A549 (cell line): ENCODE measurements at regions not wholly inside any gene's neighbourhood (a gene's known extent, or its start where the extent isn't known, plus 50 kb on each side); places are given as distances from the start of the nearest gene placed in this dataset.

Experiments used
- ATAC-seq, 2 experiments: fragments of 200-7000 bp in 1 of 2; fragments of >200 bp in 1 of 2; cut with Nextera tagmentation in 1 of 2; cut with Tn5 transposase in 1 of 2; 3 replicates each; pipeline versions ENCODE4 v1.8.0 to v1.9.1; 2018 to 2020; ENCODE audit warnings: mild to moderate bottlenecking in 1 of 2, moderate library complexity in 1 of 2
- CTCF ChIA-PET: fragments of 300-600 bp; sonication (Branson Sonifier 250); formaldehyde crosslinking; extraction: SDS; loops from one replicate; lab custom pipeline; 2021; ENCODE audit warnings: antibody characterized with exemption, inconsistent platforms; lab: Yijun Ruan, JAX
- POLR2A ChIA-PET: fragments of 350-600 bp; formaldehyde crosslinking; extraction: SDS; loops from one replicate; lab custom pipeline; 2021; ENCODE audit warnings: antibody characterized with exemption, inconsistent platforms; lab: Yijun Ruan, JAX
- DNase-seq, 2 experiments: peaks; one replicate each; pipeline versions ENCODE4 v3.0.0 to v3.0.0-alpha.2; 2011 to 2016; ENCODE audit warnings: low read depth in 1 of 2, low spot score in 1 of 2
- FAIRE-seq: peaks from 2 replicates; lab custom pipeline; 2011; peaks lifted over from hg19 to GRCh38; lab: Jason Lieb, UNC
- H3K27ac ChIP-seq, 2 experiments: fragments of >200 bp; sonication (Bioruptor Twin); formaldehyde crosslinking; 3 replicates each; pipeline ENCODE4 v1.5.1; 2016 to 2017
- H3K4me1 ChIP-seq: fragments of >200 bp; sonication (Bioruptor Twin); formaldehyde crosslinking; 3 replicates; pipeline ENCODE4 v1.6.1; 2016
- H3K4me2 ChIP-seq: fragments of >200 bp; sonication (Bioruptor Twin); formaldehyde crosslinking; 3 replicates; pipeline ENCODE4 v1.6.1; 2016
- H3K4me3 ChIP-seq: fragments of >200 bp; sonication (Bioruptor Twin); formaldehyde crosslinking; 3 replicates; pipeline ENCODE4 v1.5.1; 2016
- H3K9me3 ChIP-seq: fragments of >200 bp; sonication (Bioruptor Twin); formaldehyde crosslinking; 3 replicates; pipeline ENCODE4 v1.6.1; 2016
- ATOH8 ChIP-seq: fragments of 250-450 bp; sonication (Bioruptor Pico); IDR thresholded peaks from 2 replicates; pipeline ENCODE4 v1.5.0; 2020; ENCODE audit warnings: low read depth, mild to moderate bottlenecking, moderate library complexity
- BCL3 ChIP-seq: fragments of >200 bp; sonication (Bioruptor Twin); formaldehyde crosslinking; IDR thresholded peaks from 3 replicates; pipeline ENCODE4 v1.6.1; 2016
- CEBPB ChIP-seq, 2 experiments: fragments of >200 bp in 1 of 2; sonication (Bioruptor Twin) in 1 of 2; formaldehyde crosslinking in 1 of 2; IDR thresholded peaks; 2 replicates each; pipeline ENCODE4 v1.6.1; 2012 to 2016
- CHD2 ChIP-seq: fragments of 150-350 bp; IDR thresholded peaks from 2 replicates; pipeline ENCODE4 v1.6.1; 2014; ENCODE audit warnings: low read length; ENCODE audit not compliant: partially characterized antibody
- CTCF ChIP-seq: fragments of >200 bp; sonication (Bioruptor Twin); formaldehyde crosslinking; IDR thresholded peaks from 3 replicates; pipeline ENCODE4 v1.5.1; 2016
- EP300 ChIP-seq, 2 experiments: fragments of >200 bp; sonication (Bioruptor Twin); formaldehyde crosslinking; IDR thresholded peaks; 2 replicates in 1 of 2; 3 replicates in 1 of 2; pipeline ENCODE4 v1.6.1; 2016 to 2017
- FOSB ChIP-seq: fragments of 250-450 bp; sonication (Bioruptor Pico); IDR thresholded peaks from 2 replicates; pipeline ENCODE4 v1.5.0; 2020; ENCODE audit warnings: mild to moderate bottlenecking, moderate library complexity
- FOSL2 ChIP-seq, 2 experiments: fragments of 450-650 bp in 1 of 2; fragments of >200 bp in 1 of 2; sonication (Bioruptor Twin) in 1 of 2; formaldehyde crosslinking; IDR thresholded peaks; 2 replicates each; pipeline versions ENCODE4 v1.5.0 to v1.6.1; 2016 to 2020; ENCODE audit warnings: mild to moderate bottlenecking in 1 of 2, moderate library complexity in 1 of 2
- FOXS1 ChIP-seq: fragments of 250-450 bp; sonication (Bioruptor Pico); IDR thresholded peaks from 2 replicates; pipeline ENCODE4 v1.5.0; 2020; ENCODE audit warnings: mild to moderate bottlenecking, moderate library complexity
- HDAC2 ChIP-seq: fragments of 200-600 bp; sonication (generic); IDR thresholded peaks from 2 replicates; pipeline ENCODE4 v1.6.1; 2016
- HOXB5 ChIP-seq: fragments of 250-450 bp; sonication (Bioruptor Pico); IDR thresholded peaks from 2 replicates; pipeline ENCODE4 v1.5.0; 2020; ENCODE audit warnings: mild to moderate bottlenecking, moderate library complexity
- JUNB ChIP-seq: fragments of >200 bp; sonication (Bioruptor Twin); formaldehyde crosslinking; IDR thresholded peaks from 2 replicates; pipeline ENCODE4 v1.6.1; 2016
- KDM5A ChIP-seq: fragments of 200-600 bp; sonication (generic); IDR thresholded peaks from 2 replicates; pipeline ENCODE4 v1.6.1; 2016; ENCODE audit warnings: antibody characterized with exemption, mild to moderate bottlenecking
- MAX ChIP-seq: IDR thresholded peaks from 2 replicates; pipeline ENCODE4 v1.6.1; 2012
- MYC ChIP-seq: IDR thresholded peaks from 2 replicates; pipeline ENCODE4 v1.6.1; 2012; ENCODE audit warnings: mild to moderate bottlenecking, inconsistent platforms, low read length, improper control_type of control experiment, borderline replicate concordance
- NFE2L2 ChIP-seq: fragments of 150-350 bp; conservative IDR thresholded peaks from 2 replicates; pipeline ENCODE4 v1.6.1; 2014; ENCODE audit warnings: low read length
- POLR2AphosphoS2 ChIP-seq: conservative IDR thresholded peaks from 2 replicates; pipeline ENCODE4 v1.6.1; 2012; ENCODE audit warnings: low read length, improper control_type of control experiment, inconsistent platforms
- REST ChIP-seq: fragments of 200-600 bp; sonication (generic); IDR thresholded peaks from 2 replicates; pipeline ENCODE4 v1.6.1; 2016; ENCODE audit warnings: antibody characterized with exemption, mild to moderate bottlenecking, moderate library complexity
- RNF2 ChIP-seq: fragments of 200-600 bp; sonication (generic); IDR thresholded peaks from 2 replicates; pipeline ENCODE4 v1.6.1; 2016; ENCODE audit warnings: low read depth, mild to moderate bottlenecking, antibody characterized with exemption, moderate library complexity, borderline replicate concordance
- SMC3 ChIP-seq: fragments of >200 bp; sonication (Bioruptor Twin); formaldehyde crosslinking; IDR thresholded peaks from 3 replicates; pipeline ENCODE4 v1.6.1; 2018; ENCODE audit warnings: inconsistent platforms
- TFCP2L1 ChIP-seq: fragments of 250-450 bp; sonication (Bioruptor Pico); IDR thresholded peaks from 2 replicates; pipeline ENCODE4 v1.5.0; 2021; ENCODE audit warnings: mild to moderate bottlenecking
- TP53 ChIP-seq: fragments of 250-450 bp; sonication (Bioruptor Pico); IDR thresholded peaks from 2 replicates; pipeline ENCODE4 v1.5.0; 2021; ENCODE audit warnings: mild to moderate bottlenecking, moderate library complexity
- USF2 ChIP-seq: fragments of 450-650 bp; IDR thresholded peaks from 2 replicates; pipeline ENCODE4 v1.6.1; 2014; ENCODE audit warnings: antibody characterized with exemption
- ZC3H11A ChIP-seq: fragments of 450-650 bp; IDR thresholded peaks from 2 replicates; pipeline ENCODE4 v1.6.1; 2014; ENCODE audit warnings: antibody characterized with exemption, mild to moderate bottlenecking
- WGBS: methylation state at CpG from one replicate; pipeline ENCODE4 v1.1.6; 2017; ENCODE audit errors: missing lambda C conversion rate; 5-methylcytosine and 5-hydroxymethylcytosine counted together

- POLR2A ChIA-PET, result no interaction called here
- ATAC-seq, result no peak
- CTCF ChIA-PET, result interaction anchor here (1.7 kb wide), 1 partner anchor 108 kb away, joined by 5 read pairs; no protein-coding TSS in a partner anchor
- H3K4me1 ChIP-seq, result no peaks in the 10 kb centered on the region
- H3K9me3 ChIP-seq, result no peaks in the 10 kb centered on the region
- no peak for FAIRE-seq
- H3K27ac ChIP-seq, result no peak overlapping the region
- H3K4me3 ChIP-seq, result no peak overlapping the region
- DNase-seq, result no peak
- no peak for TF ChIP-seq EP300 (IDR thresholded peaks at IDR 0.05)
- TF ChIP-seq HOXB5 (CRISPR knock-in tag), result no peak
- TF ChIP-seq CEBPB (IDR thresholded peaks at IDR 0.05), result no peak
- TF ChIP-seq REST, result no peak
- TF ChIP-seq CTCF, result no peak
- H3K4me2 ChIP-seq, result no peak overlapping the region
- WGBS, result 0% methylated on average over 1 of the region's 1 CpG
Observed at GRCh38 chr20:40855269-40855668, 166.2 kb upstream of the MAFB start.

GRCh38 chr20:40856653-40857052 lies 167.6 kb upstream of the MAFB start:
- Histone ChIP-seq H3K4me1 (no peaks in the 10 kb centered on the region), H3K27ac (no peak overlapping the region), H3K4me2 (no peak overlapping the region), H3K4me3 (no peak overlapping the region), H3K9me3 (no peaks in the 10 kb centered on the region)
- FAIRE-seq (no peak), ATAC-seq (no peak), DNase-seq (no peak)
- no peak for TF ChIP-seq FOSB (CRISPR knock-in tag)
- no peak for TF ChIP-seq JUNB
- TF ChIP-seq ZC3H11A, result no peak
- TF ChIP-seq RNF2, result no peak
- no peak for TF ChIP-seq TFCP2L1 (CRISPR knock-in tag)
- TF ChIP-seq MAX, result no peak
- TF ChIP-seq SMC3, result no peak
- no peak for TF ChIP-seq NFE2L2
- no peak for TF ChIP-seq CTCF
- TF ChIP-seq USF2, result no peak
- no peak for TF ChIP-seq FOSL2 (IDR thresholded peaks at IDR 0.05)
- TF ChIP-seq FOSL2 (CRISPR knock-in tag; IDR thresholded peaks at IDR 0.05), result no peak
- no peak for TF ChIP-seq MYC
- no peak for TF ChIP-seq CHD2
- no peak for TF ChIP-seq ATOH8
- no peak for TF ChIP-seq BCL3
- no peak for TF ChIP-seq POLR2AphosphoS2
- no peak for TF ChIP-seq HDAC2
- no peak for TF ChIP-seq TP53
- no peak for TF ChIP-seq FOXS1
- no peak for TF ChIP-seq KDM5A
- ChIA-PET POLR2A (no interaction called here), CTCF (interaction anchor here (1.7 kb wide), 1 partner anchor 107 kb away, joined by 5 read pairs; no protein-coding TSS in a partner anchor)
- 3% methylated on average over 5 of the region's 5 CpGs for WGBS
